ENCODE measurements at regions not wholly inside any gene's neighbourhood (a gene's known extent, or its start where the extent isn't known, plus 50 kb on each side); places are given as distances from the start of the nearest gene placed in this dataset.

DNA sequence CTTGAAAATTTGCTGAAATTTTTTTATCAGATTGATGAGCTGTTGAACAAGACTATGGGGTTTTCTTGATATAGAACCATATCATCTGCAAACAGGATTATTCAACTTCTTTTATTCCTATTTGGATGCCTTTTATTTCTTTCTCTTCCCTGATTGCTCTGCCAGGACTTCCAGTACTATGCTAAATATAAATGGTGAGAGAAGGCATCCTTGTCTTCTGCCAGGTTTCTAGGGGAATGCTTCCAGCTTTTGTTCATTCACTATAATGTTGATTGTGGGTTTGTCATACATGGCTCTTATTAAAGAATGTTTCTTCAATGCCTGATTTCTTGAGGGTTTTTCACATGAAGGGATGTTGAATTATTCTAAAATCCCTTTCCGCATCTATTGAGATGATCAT lies 1139.5 kb downstream of the FAM133A start:
- TF ChIP-seq GATA2 (IDR thresholded peaks at IDR 0.05; ENCODE audit: low read depth, low read length): no peak
- TF ChIP-seq GATA3 (IDR thresholded peaks at IDR 0.05; ENCODE audit: low read depth, low read length): no peak

All from SH-SY5Y (cell line).